ENCODE measurements at regions not wholly inside any gene's neighbourhood (a gene's known extent, or its start where the extent isn't known, plus 50 kb on each side); places are given as distances from the start of the nearest gene placed in this dataset.

DNA sequence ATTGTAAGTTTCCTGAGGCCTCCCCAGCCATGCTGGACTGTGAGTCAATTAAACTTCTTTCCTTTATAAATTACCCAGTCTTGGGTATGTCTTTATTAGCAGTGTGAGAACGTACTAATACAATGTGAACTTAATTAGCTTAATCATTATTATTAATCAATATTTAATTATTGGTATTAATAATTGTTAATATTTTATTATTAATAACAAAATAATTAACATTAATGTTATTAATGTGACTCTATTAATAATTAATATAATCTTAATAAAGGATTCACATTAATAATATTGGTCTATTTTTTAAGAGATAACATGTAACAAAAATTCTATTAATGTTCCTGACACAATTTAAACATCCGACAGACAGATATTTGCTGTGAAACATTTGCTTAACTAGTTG, 164.9 kb upstream of the ATF7IP start:
- TF ChIP-seq EZH2 (IDR thresholded peaks at IDR 0.05; ENCODE audit: borderline replicate concordance, low read depth, low read length, poor library complexity, severe bottlenecking): no peak
- TF ChIP-seq, protein P1, sequence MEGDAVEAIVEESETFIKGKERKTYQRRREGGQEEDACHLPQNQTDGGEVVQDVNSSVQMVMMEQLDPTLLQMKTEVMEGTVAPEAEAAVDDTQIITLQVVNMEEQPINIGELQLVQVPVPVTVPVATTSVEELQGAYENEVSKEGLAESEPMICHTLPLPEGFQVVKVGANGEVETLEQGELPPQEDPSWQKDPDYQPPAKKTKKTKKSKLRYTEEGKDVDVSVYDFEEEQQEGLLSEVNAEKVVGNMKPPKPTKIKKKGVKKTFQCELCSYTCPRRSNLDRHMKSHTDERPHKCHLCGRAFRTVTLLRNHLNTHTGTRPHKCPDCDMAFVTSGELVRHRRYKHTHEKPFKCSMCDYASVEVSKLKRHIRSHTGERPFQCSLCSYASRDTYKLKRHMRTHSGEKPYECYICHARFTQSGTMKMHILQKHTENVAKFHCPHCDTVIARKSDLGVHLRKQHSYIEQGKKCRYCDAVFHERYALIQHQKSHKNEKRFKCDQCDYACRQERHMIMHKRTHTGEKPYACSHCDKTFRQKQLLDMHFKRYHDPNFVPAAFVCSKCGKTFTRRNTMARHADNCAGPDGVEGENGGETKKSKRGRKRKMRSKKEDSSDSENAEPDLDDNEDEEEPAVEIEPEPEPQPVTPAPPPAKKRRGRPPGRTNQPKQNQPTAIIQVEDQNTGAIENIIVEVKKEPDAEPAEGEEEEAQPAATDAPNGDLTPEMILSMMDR (conservative IDR thresholded peaks at IDR 0.05; ENCODE audit: low read depth, low read length): no peak
- Histone ChIP-seq H3K4me1 (ENCODE audit: insufficient read depth, low read length, poor library complexity, severe bottlenecking) (no peaks in the 10 kb centered on the region), H3K27me3 (replicated peaks; ENCODE audit: insufficient read depth, low read depth, low read length, poor library complexity) (no peaks in the 10 kb centered on the region), H3K9me3 (ENCODE audit: low read depth, low read length, poor library complexity, severe bottlenecking) (no peaks in the 10 kb centered on the region), H3K4me3 (ENCODE audit: low read depth, low read length, poor library complexity, severe bottlenecking) (no peak overlapping the region), H3K36me3 (ENCODE audit: insufficient read depth, low read length, poor library complexity, severe bottlenecking) (no peaks in the 10 kb centered on the region), H3K27ac (ENCODE audit: low read depth, low read length, poor library complexity, severe bottlenecking) (no peak overlapping the region)
- BruUV-seq (replicated peaks): no TSS peak
- intact Hi-C loops (cut with micrococcal nuclease; ENCODE audit: unreplicated experiment): no loop called here
- ChIA-PET CTCF (no interaction called here), POLR2A (ENCODE audit: low non-redundant PET) (no interaction called here)
- DNase-seq (ENCODE audit: low spot score): no peak

- intact Hi-C loops (cut with micrococcal nuclease; ENCODE audit: unreplicated experiment): no loop called here
- DNase-seq (ENCODE audit: low spot score): no peak
- no peak overlapping the region for H3K4me3 ChIP-seq (ENCODE audit: low read depth, low read length, poor library complexity, severe bottlenecking)
- H3K27ac ChIP-seq (ENCODE audit: low read depth, low read length, poor library complexity, severe bottlenecking): no peak overlapping the region
- no peaks in the 10 kb centered on the region for H3K9me3 ChIP-seq (ENCODE audit: low read depth, low read length, poor library complexity, severe bottlenecking)
- ChIA-PET CTCF (no interaction called here), POLR2A (ENCODE audit: low non-redundant PET) (no interaction called here)
- TF ChIP-seq, protein P1 (conservative IDR thresholded peaks at IDR 0.05; ENCODE audit: low read depth, low read length): no peak
- no peak for TF ChIP-seq EZH2 (IDR thresholded peaks at IDR 0.05; ENCODE audit: borderline replicate concordance, low read depth, low read length, poor library complexity, severe bottlenecking)
- BruUV-seq (replicated peaks): no TSS peak
- H3K36me3 ChIP-seq (ENCODE audit: insufficient read depth, low read length, poor library complexity, severe bottlenecking): no peaks in the 10 kb centered on the region
- no peaks in the 10 kb centered on the region for H3K4me1 ChIP-seq (ENCODE audit: insufficient read depth, low read length, poor library complexity, severe bottlenecking)
- no peaks in the 10 kb centered on the region for H3K27me3 ChIP-seq (replicated peaks; ENCODE audit: insufficient read depth, low read depth, low read length, poor library complexity)
Measured at GRCh38 chr12:14201291-14201690, 164.2 kb upstream of the ATF7IP start.

GRCh38 chr12:14207905-14208551, 157.5 kb upstream of the ATF7IP start:
- intact Hi-C loops (cut with micrococcal nuclease; ENCODE audit: unreplicated experiment): no loop called here
- H3K27me3 ChIP-seq (replicated peaks; ENCODE audit: insufficient read depth, low read depth, low read length, poor library complexity): no peaks in the 10 kb centered on the region
- H3K4me3 ChIP-seq (ENCODE audit: low read depth, low read length, poor library complexity, severe bottlenecking): no peak overlapping the region
- no peak for DNase-seq (ENCODE audit: low spot score)
- TF ChIP-seq EZH2 (IDR thresholded peaks at IDR 0.05; ENCODE audit: borderline replicate concordance, low read depth, low read length, poor library complexity, severe bottlenecking): no peak
- TF ChIP-seq, protein P1 (conservative IDR thresholded peaks at IDR 0.05; ENCODE audit: low read depth, low read length): no peak
- ChIA-PET CTCF (no interaction called here), POLR2A (ENCODE audit: low non-redundant PET) (no interaction called here)
- no TSS peak for BruUV-seq (replicated peaks)
- no peaks in the 10 kb centered on the region for H3K36me3 ChIP-seq (ENCODE audit: insufficient read depth, low read length, poor library complexity, severe bottlenecking)
- no peaks in the 10 kb centered on the region for H3K4me1 ChIP-seq (ENCODE audit: insufficient read depth, low read length, poor library complexity, severe bottlenecking)
- H3K9me3 ChIP-seq (ENCODE audit: low read depth, low read length, poor library complexity, severe bottlenecking): no peaks in the 10 kb centered on the region
- no peak overlapping the region for H3K27ac ChIP-seq (ENCODE audit: low read depth, low read length, poor library complexity, severe bottlenecking)

All from A673 (cell line).